HG03442 (cell line): ENCODE measurements at regions not wholly inside any gene's neighbourhood (a gene's known extent, or its start where the extent isn't known, plus 50 kb on each side); places are given as distances from the start of the nearest gene placed in this dataset.
A peak's percentile ranks its signal among the peaks of the same experiment; 100 is the strongest.
"Not testable (repeated sequence)": the region's sequence is repeated elsewhere in the genome, so short reads cannot be mapped to it uniquely, and the experiment has no call there.

Experiments used
- ATAC-seq: cut with Tn5 transposase; IDR thresholded peaks from one replicate; pipeline ENCODE4 v1.9.1; 2021; ENCODE audit warnings: mild to moderate bottlenecking, moderate library complexity; ENCODE audit not compliant: unreplicated experiment

DNA sequence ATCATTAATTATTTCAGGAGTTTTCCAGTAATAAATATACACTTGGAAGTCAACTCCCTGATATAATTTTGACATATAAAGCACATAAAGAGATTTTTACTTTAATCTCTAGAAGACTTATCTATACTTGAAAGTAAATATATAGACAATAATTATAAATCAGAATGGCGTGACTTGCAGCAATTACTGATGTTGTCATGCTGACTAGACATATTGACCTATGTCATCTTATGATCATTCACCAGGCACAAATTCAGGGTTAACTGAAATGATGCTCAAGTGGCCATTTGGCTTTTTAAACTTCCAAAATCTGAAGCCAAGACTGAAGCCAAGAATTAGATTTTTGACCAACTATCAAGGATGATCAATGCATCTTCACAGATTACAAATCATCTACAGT, 192.2 kb downstream of the MCHR2 start:
- no peak for ATAC-seq

DNA sequence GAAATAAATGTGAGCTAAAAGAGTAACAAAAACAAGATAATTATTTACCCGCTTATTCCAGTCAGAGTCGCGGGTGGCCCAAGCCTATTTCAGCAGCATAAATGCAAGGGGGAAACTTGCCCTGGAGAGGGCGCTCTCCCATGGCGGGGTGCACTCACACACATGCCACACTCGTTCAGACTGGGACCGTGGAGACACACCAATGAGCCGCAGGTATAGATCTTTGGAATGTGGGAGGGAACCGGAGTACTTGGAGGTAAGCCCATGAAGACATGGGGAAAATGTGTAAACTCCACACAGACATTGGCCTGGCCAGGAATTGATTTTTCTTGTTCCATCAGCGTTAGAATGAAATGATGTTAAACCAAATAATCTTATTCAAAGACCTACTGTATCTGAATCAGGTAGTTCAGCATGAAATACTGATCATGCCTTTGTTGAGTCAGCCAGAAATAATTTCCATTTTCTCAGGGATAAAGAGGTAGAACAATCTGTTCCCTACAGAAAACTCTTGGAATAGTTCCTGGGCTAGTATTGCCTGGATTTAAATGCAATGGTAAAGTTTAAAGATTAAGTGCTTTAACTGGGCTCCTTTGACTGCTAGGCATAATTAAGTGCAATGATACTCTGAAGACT, 191.5 kb downstream of the MCHR2 start:
- ATAC-seq: no peak

GRCh38 chr6:99808992-99809391, 185.0 kb downstream of the MCHR2 start:
- ATAC-seq: no peak

- ATAC-seq: no peak
These were observed 183.7 kb downstream of the MCHR2 start for GRCh38 chr6:99810295-99810694.

DNA sequence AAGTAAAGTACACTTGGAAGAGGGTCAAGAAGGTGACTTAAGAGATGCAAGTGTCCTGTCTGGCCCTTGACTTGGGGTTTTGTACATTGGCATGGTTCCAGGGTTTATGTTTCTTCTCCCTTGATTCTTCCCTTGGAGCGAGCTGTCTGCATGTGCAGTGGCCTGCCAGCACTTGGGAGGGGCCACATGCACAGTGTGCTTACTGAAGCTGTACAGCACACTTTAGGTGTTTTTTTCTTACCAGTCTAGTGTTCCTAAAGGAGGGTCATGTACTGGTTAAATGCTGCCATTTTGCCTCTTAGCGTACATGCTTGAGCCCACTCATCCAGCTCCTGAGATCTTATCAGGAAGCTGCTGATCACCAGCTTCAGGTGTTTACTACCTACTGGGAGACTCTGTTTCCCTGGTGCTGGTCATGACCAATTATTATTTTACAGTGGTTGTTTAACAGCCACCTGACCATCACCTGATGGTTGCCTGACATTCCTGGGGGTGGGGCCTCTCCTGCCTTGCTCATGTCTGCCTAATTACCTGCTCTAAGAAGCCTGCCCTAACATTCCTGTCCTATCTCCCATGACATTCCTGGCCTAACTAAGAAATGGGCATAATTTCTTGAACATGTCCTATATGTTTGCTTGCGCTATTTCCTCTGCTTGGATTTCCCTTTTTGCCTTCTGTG, 182.9 kb downstream of the MCHR2 start:
- no peak for ATAC-seq

- no peak for ATAC-seq
These were observed 182.4 kb downstream of the MCHR2 start for GRCh38 chr6:99811636-99812035.

DNA sequence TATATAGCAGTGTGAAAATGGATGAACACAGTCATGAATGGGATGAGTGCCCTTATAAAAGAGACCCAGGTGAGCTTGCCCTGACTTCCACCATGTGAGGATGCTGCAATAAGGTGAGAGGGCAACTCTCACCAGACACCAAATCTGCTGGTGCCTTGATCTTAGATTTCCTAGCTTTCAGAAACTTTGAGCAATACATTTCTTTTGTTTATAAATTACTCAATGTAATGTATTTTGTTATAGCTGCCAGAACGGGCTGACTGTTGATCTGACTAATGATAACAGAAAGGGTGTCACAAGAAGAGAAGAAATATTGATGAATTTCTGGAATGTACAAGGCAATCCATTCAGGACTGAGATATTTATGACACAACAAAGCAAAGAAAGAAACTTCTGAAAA, 180.5 kb downstream of the MCHR2 start:
- no peak for ATAC-seq

DNA sequence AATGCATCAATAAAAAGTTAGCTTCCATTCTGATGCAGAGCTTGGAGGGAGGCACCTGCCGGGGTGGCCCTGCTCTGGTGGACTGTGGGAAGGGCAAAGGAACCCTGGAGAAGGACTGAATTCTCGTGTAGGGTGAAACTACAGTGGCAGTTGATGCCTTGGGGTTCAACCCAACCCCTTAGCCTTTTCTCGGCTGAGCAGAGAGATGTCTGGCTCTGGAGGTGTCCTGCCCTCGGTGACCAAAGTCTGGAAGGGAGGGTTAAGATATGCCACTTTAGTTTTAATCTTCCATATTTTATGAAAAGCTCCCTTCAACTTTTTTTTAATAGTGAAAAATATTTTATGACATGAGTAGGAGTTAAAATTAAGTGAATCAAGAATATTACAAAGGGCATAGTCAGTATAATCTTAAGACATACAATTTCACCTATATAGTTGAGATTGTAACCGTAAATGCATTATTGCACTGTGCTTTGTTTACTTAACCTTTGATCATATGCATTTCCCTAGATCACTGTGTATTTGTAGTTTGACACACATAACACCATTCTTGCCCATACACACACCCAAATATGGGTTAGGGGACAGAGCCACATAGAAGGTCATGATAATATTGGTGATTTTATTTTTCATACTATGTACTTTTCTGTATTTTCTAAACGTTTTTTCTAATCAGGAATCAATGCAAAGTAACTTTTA, 179.6 kb downstream of the MCHR2 start:
- ATAC-seq: no peak

DNA sequence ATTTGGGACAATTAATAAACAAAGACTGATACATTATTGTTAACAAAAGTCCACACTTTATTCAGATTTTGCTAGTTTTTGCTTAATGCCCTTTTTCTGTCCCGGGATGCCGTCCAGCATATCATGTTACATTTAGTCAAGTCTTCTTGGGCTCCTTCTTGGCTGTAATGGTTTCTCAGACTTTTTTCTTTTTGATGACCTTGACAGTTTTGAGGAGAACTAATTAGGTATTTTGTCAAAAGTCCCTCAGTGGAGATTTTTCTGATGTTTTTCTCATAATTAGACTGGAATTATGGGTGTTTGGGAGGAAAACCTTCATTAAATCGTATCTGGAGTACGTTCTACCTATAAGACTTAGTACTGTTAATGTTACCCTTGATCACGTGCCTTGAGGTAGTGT, 177.2 kb downstream of the MCHR2 start:
- ATAC-seq: no peak

DNA sequence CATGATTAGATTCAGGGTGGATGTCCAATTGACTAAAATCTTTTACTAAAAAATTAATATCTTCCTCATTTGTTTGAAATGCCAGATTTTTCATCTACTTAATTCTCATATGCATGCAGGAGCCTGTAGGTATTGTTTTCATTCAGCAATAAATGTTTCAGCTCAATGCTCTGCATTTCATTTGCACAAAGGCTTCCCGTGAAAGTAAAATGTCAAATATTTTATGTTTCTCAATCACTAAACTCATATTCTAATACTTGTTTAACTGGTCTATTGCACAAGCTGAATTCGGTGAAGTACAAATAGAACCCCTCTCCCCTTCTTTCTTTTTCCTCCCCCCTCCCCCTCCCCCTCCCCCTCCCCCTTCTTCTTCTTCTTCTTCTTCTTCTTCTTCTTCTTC, 175.9 kb downstream of the MCHR2 start:
- ATAC-seq: no peak

GRCh38 chr6:99819853-99820252, 174.2 kb downstream of the MCHR2 start:
- no peak for ATAC-seq

DNA sequence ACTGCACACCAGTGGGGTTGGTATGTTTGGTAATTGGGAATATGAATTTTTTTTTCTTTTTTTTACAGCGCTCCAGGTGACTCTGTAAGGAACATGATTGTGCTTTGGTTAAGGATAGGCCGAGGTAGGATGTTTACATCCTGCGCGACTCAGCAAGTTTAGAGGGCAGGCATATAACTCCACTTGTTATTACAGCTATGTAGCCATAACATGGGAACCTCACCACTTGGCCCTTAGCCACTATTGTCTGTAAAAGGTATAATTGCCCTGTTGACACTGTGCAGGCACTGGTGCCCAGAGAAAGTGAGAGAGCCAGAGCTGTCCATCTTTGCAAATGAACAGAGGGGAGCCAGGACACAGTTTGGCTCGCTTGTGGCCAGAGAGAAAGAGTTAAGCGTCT, 172.9 kb downstream of the MCHR2 start:
- no peak for ATAC-seq

- ATAC-seq: peak; percentile 74
These were observed 171.1 kb downstream of the MCHR2 start for GRCh38 chr6:99822741-99823512.

- not testable (repeated sequence) for ATAC-seq
These were observed 170.3 kb downstream of the MCHR2 start for GRCh38 chr6:99823513-99824235.

- ATAC-seq: no peak
These were observed 161.0 kb downstream of the MCHR2 start for GRCh38 chr6:99833034-99833433.

DNA sequence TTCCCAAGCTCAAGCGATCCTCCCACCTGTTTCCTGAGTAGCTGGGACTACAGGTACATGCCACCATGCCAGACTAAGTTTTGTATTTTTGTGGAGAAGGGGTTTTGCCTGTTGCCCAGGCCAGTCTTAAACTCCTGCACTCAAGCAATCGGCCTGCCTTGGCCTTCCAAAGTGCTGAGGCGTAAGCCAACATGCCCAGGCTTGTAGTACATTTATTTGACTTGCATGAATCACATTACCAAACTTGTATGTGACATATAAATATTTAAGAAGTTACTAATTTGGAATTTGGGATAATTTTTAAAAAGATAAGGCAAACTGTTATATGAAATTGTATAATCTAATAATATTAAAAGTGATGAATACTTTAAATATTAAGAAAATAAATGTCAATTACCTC, 157.6 kb downstream of the MCHR2 start:
- ATAC-seq: no peak

GRCh38 chr6:99838607-99839006, 155.4 kb downstream of the MCHR2 start:
- ATAC-seq: no peak

GRCh38 chr6:99841297-99841696, 152.7 kb downstream of the MCHR2 start:
- no peak for ATAC-seq

DNA sequence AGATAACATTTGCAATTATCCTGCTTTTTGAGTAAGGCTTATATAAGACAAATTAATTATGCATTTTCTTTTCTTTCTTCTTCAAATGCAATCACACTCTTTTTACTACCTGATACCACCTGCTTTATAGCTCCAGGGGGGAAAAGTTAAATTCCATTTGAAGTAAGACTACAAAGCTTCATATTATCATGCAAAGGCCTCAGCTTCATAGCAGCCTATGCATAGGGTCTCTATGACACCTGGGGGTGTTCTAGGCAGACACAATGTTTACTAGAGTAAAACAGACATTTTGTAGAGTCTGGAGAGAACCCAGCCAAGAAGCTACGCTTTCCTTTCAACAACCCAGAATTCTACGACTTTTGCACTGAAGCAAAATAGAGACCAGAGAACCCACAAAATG, 148.0 kb downstream of the MCHR2 start:
- no peak for ATAC-seq

- no peak for ATAC-seq
These were observed 143.2 kb downstream of the MCHR2 start for GRCh38 chr6:99850841-99851240.

DNA sequence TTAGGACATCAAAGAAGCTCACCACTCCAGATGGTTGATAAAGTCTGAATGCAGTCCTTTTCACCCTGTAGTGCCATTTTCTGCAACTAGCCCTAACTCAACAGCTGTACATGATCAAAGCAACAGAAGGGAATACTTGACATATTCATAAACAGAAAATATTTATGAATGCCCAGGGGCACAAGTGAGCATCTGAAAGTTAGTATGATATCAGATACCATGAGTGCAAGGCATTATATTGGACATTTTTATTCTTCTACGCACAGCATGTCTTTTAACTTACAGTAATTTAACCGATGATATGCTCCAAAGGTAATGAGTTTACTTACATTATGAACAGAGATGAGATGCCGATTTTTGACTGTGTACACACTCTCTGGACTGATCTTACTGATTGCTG, 142.0 kb downstream of the MCHR2 start:
- ATAC-seq: no peak
